K562 (cell line): ENCODE measurements at regions not wholly inside any gene's neighbourhood (a gene's known extent, or its start where the extent isn't known, plus 50 kb on each side); places are given as distances from the start of the nearest gene placed in this dataset.

Experiments
- ARID1B ChIP-seq: fragments of 450-650 bp; IDR thresholded peaks from 2 replicates; pipeline ENCODE4 v1.6.1; 2016; ENCODE audit warnings: antibody characterized with exemption, mild to moderate bottlenecking, inconsistent platforms
- DMBX1 ChIP-seq: fragments of 250-450 bp; sonication (Bioruptor Pico); IDR thresholded peaks from 2 replicates; pipeline ENCODE4 v1.8.0; 2022; ENCODE audit warnings: inconsistent platforms, mild to moderate bottlenecking, moderate library complexity, borderline replicate concordance
- FOXA1 ChIP-seq: fragments of 450-650 bp; IDR thresholded peaks from 2 replicates; pipeline ENCODE4 v1.6.1; 2016; ENCODE audit warnings: mild to moderate bottlenecking, borderline replicate concordance
- GATA2 ChIP-seq: sonication (generic); formaldehyde crosslinking; IDR thresholded peaks from 2 replicates; pipeline ENCODE4 v1.4.0; 2020; ENCODE audit warnings: mild to moderate bottlenecking, missing genetic modification reagents
- MAFG ChIP-seq: fragments of 450-650 bp; conservative IDR thresholded peaks from 2 replicates; pipeline ENCODE4 v1.6.1; 2016; ENCODE audit warnings: missing genetic modification characterization, missing compliant biosample characterization
- MEIS2 ChIP-seq: fragments of 450-650 bp; IDR thresholded peaks from 2 replicates; pipeline ENCODE4 v1.6.1; 2014; ENCODE audit warnings: mild to moderate bottlenecking; ENCODE audit not compliant: partially characterized antibody
- SMAD3 ChIP-seq: fragments of 450-650 bp; formaldehyde crosslinking; conservative IDR thresholded peaks from 2 replicates; pipeline ENCODE4 v1.4.0; 2020; ENCODE audit warnings: mild to moderate bottlenecking
- SMARCA4 ChIP-seq: fragments of 450-650 bp; IDR thresholded peaks from 2 replicates; pipeline ENCODE4 v1.6.1; 2016
- SP2 ChIP-seq: IDR thresholded peaks from 2 replicates; pipeline ENCODE4 v1.6.1; 2011; ENCODE audit warnings: mild to moderate bottlenecking, low read depth, low read length, moderate library complexity; ENCODE audit not compliant: poor library complexity, severe bottlenecking; ENCODE audit errors: extremely low read depth
- TEAD1 ChIP-seq, 2 experiments: fragments of 450-650 bp in 1 of 2; sonication (generic) in 1 of 2; formaldehyde crosslinking; IDR thresholded peaks; 2 replicates each; pipeline versions ENCODE4 v1.4.0 to v1.8.0; 2020 to 2022; ENCODE audit warnings: mild to moderate bottlenecking in 2 of 2, missing genetic modification reagents in 1 of 2
- ZNF3 ChIP-seq: fragments of 250-450 bp; sonication (Bioruptor Pico); IDR thresholded peaks from 2 replicates; pipeline ENCODE4 v1.5.0; 2021; ENCODE audit warnings: mild to moderate bottlenecking, moderate library complexity
- ZNF551 ChIP-seq: fragments of 250-450 bp; sonication (Bioruptor Pico); IDR thresholded peaks from 2 replicates; pipeline ENCODE4 v1.5.0; 2021; ENCODE audit warnings: mild to moderate bottlenecking, moderate library complexity
- ZNF780A ChIP-seq: fragments of 250-450 bp; sonication (Bioruptor Pico); IDR thresholded peaks from 2 replicates; pipeline ENCODE4 v1.5.0; 2021; ENCODE audit warnings: mild to moderate bottlenecking
- TF ChIP-seq, protein P1 (sequence below), 3 experiments: fragments of 200-800 bp in 1 of 3; sonication (Bioruptor generic) in 1 of 3; sonication (generic) in 1 of 3; formaldehyde crosslinking in 1 of 3; IDR thresholded peaks; 2 replicates each; pipeline versions ENCODE4 v1.6.1 to v1.8.0; 2016 to 2022; ENCODE audit warnings: mild to moderate bottlenecking in 2 of 3, missing compliant biosample characterization in 2 of 3, missing genetic modification characterization in 2 of 3, missing genetic modification reagents in 1 of 3
- TF ChIP-seq, protein P2 (sequence below): sonication (generic); formaldehyde crosslinking; IDR thresholded peaks from 2 replicates; pipeline ENCODE4 v1.8.1; 2023; ENCODE audit warnings: mild to moderate bottlenecking, missing genetic modification reagents
- TF ChIP-seq, protein P3 (sequence below): fragments of 450-650 bp; IDR thresholded peaks from 2 replicates; pipeline ENCODE4 v1.6.1; 2017; ENCODE audit warnings: antibody characterized with exemption, mild to moderate bottlenecking

DNA sequence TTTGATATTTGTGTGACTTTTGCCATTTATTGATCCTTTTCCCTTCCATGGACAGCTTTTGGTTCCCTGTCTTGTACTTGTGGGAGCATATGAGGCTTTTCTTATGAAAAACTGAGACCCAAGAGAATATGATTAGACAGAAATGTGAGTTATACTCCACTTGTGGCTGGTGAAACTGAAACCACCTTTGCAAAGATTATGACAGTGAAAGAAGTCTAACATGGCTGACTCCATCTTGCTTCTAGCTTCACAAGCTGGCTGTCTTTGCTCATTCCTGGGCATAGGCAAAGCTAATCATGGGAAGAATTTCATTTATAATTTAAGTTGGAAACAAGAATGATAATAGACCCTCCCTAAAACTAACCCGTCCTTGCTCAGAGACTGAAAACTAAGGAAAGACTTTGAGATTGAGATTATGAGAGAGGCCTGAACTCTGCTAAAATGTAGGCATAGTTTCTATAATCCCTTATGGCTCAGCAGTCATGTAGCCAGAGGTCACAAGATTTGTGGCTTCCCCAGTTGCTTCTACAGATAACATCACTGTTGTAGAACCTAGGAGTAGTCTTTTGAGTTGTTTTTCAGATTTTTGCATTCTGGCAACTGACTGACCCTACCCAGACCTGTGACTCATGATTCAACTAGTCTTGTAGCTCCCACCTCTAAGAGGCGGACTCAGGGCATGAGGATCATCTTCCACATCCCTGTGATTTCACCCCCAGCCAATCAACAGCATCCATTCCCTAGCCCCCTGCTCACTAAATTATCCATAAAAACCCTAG, 50.9 kb upstream of the CD2AP start (continued):
- TF ChIP-seq TEAD1 (CRISPR knock-in tag; IDR thresholded peaks at IDR 0.05): no peak
- TF ChIP-seq GATA2 (CRISPR knock-in tag): 0 out of 2 replicates have a peak, but pooled peaks have one; percentile 14
- TF ChIP-seq, protein P1, sequence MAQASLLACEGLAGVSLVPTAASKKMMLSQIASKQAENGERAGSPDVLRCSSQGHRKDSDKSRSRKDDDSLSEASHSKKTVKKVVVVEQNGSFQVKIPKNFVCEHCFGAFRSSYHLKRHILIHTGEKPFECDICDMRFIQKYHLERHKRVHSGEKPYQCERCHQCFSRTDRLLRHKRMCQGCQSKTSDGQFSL (CRISPR knock-in tag; IDR thresholded peaks at IDR 0.05): no peak
- TF ChIP-seq, protein P1 (tag; IDR thresholded peaks at IDR 0.05): peak in 1 of 2 experiments; percentile 46; a peak in 1 of 4 replicates
- no peak for TF ChIP-seq ZNF551 (CRISPR knock-in tag)
- TF ChIP-seq SMAD3 (CRISPR knock-in tag): 0 out of 2 replicates have a peak, but pooled peaks have one; percentile 24
- TF ChIP-seq, protein P2, sequence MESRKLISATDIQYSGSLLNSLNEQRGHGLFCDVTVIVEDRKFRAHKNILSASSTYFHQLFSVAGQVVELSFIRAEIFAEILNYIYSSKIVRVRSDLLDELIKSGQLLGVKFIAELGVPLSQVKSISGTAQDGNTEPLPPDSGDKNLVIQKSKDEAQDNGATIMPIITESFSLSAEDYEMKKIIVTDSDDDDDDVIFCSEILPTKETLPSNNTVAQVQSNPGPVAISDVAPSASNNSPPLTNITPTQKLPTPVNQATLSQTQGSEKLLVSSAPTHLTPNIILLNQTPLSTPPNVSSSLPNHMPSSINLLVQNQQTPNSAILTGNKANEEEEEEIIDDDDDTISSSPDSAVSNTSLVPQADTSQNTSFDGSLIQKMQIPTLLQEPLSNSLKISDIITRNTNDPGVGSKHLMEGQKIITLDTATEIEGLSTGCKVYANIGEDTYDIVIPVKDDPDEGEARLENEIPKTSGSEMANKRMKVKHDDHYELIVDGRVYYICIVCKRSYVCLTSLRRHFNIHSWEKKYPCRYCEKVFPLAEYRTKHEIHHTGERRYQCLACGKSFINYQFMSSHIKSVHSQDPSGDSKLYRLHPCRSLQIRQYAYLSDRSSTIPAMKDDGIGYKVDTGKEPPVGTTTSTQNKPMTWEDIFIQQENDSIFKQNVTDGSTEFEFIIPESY (CRISPR knock-in tag): no peak
- TF ChIP-seq ZNF780A (CRISPR knock-in tag): no peak
- TF ChIP-seq DMBX1 (CRISPR knock-in tag): peak; percentile 44; the same call in 1 of the 2 replicates
- no peak for TF ChIP-seq MAFG (tag)
- peak; percentile 23; the same call in 1 of the 2 replicates for TF ChIP-seq ARID1B
- peak; percentile 60 for TF ChIP-seq MEIS2
- no peak for TF ChIP-seq SP2
- no peak for TF ChIP-seq SMARCA4
- TF ChIP-seq, protein P3, sequence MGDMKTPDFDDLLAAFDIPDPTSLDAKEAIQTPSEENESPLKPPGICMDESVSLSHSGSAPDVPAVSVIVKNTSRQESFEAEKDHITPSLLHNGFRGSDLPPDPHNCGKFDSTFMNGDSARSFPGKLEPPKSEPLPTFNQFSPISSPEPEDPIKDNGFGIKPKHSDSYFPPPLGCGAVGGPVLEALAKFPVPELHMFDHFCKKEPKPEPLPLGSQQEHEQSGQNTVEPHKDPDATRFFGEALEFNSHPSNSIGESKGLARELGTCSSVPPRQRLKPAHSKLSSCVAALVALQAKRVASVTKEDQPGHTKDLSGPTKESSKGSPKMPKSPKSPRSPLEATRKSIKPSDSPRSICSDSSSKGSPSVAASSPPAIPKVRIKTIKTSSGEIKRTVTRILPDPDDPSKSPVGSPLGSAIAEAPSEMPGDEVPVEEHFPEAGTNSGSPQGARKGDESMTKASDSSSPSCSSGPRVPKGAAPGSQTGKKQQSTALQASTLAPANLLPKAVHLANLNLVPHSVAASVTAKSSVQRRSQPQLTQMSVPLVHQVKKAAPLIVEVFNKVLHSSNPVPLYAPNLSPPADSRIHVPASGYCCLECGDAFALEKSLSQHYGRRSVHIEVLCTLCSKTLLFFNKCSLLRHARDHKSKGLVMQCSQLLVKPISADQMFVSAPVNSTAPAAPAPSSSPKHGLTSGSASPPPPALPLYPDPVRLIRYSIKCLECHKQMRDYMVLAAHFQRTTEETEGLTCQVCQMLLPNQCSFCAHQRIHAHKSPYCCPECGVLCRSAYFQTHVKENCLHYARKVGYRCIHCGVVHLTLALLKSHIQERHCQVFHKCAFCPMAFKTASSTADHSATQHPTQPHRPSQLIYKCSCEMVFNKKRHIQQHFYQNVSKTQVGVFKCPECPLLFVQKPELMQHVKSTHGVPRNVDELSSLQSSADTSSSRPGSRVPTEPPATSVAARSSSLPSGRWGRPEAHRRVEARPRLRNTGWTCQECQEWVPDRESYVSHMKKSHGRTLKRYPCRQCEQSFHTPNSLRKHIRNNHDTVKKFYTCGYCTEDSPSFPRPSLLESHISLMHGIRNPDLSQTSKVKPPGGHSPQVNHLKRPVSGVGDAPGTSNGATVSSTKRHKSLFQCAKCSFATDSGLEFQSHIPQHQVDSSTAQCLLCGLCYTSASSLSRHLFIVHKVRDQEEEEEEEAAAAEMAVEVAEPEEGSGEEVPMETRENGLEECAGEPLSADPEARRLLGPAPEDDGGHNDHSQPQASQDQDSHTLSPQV: peak; percentile 62; the same call in 1 of the 2 replicates
- no peak for TF ChIP-seq FOXA1
- no peak for TF ChIP-seq ZNF3
